ENCODE measurements at regions not wholly inside any gene's neighbourhood (a gene's known extent, or its start where the extent isn't known, plus 50 kb on each side); places are given as distances from the start of the nearest gene placed in this dataset.

DNA sequence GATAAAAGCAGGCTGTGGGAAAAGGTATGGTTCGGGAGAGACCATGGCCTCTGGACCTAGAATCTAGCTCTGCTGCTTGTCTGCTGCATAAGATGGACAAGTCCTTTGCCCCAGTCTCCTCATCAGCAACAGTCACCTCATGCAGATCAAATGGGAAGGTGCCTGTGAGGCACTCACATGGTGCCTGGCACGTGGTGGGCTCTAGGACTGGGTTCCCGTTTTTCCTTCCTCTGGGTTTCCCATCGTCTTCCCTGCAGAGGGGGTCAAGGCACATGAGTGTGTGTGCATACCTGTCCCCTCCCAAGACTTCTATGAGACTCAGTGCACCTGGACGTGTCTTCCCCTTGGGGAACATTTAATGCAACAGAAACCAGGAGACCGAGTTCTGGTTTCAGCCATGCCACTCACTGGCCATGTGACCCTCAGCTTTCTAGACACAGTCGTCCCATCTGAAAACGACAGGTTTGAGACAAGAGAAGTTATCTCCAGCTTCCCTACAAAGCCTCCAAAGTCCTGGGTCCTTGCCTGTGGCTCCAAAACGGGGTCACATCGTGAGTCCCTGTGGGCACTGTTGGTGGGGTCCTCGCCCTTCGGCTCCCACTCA lies 95.9 kb upstream of the NPTX2 start:
- no peaks in the 10 kb centered on the region for H3K9me2 ChIP-seq (replicated peaks; ENCODE audit: insufficient read depth)
- no peaks in the 10 kb centered on the region for H4K20me1 ChIP-seq (ENCODE audit: insufficient read depth, poor library complexity, severe bottlenecking)
- no peak overlapping the region for H2AFZ ChIP-seq
- H3K27me3 ChIP-seq = no peaks in the 10 kb centered on the region
- TF ChIP-seq EZH2 (IDR thresholded peaks at IDR 0.05; ENCODE audit: borderline replicate concordance) (no peak), EZH2phosphoT487 (IDR thresholded peaks at IDR 0.05; ENCODE audit: low read depth, severe bottlenecking, unreplicated experiment) (no peak), CTCF (IDR thresholded peaks at IDR 0.05; ENCODE audit: poor library complexity) (no peak)
- no peaks in the 10 kb centered on the region for H3K79me2 ChIP-seq
- no peaks in the 10 kb centered on the region for H3K36me3 ChIP-seq (replicated peaks; ENCODE audit: insufficient read depth, low read depth)
- H3K4me1 ChIP-seq (ENCODE audit: insufficient read depth) = no peaks in the 10 kb centered on the region
- H3K27ac ChIP-seq = no peak overlapping the region
- DNase-seq (ENCODE audit: low spot score) = no peak
- H3K9me3 ChIP-seq (ENCODE audit: low read depth) = no peaks in the 10 kb centered on the region
- whole genome bisulfite sequencing (ENCODE audit: low lambda C conversion rate, missing lambda C conversion rate) = 87% methylated on average over 12 of the region's 12 CpGs
- H3K4me2 ChIP-seq = no peak overlapping the region
- H3K4me3 ChIP-seq = no peak overlapping the region

- no peaks in the 10 kb centered on the region for H3K36me3 ChIP-seq (replicated peaks; ENCODE audit: insufficient read depth, low read depth)
- DNase-seq (ENCODE audit: low spot score) = no peak
- no peak overlapping the region for H3K4me3 ChIP-seq
- no peaks in the 10 kb centered on the region for H3K9me3 ChIP-seq (ENCODE audit: low read depth)
- H3K9me2 ChIP-seq (replicated peaks; ENCODE audit: insufficient read depth) = no peaks in the 10 kb centered on the region
- H3K27ac ChIP-seq = no peak overlapping the region
- H2AFZ ChIP-seq = no peak overlapping the region
- H3K27me3 ChIP-seq = no peaks in the 10 kb centered on the region
- H3K4me2 ChIP-seq = no peak overlapping the region
- WGBS (ENCODE audit: low lambda C conversion rate, missing lambda C conversion rate) = 94% methylated on average over 5 of the region's 10 CpGs
- H4K20me1 ChIP-seq (ENCODE audit: insufficient read depth, poor library complexity, severe bottlenecking) = no peaks in the 10 kb centered on the region
- no peaks in the 10 kb centered on the region for H3K4me1 ChIP-seq (ENCODE audit: insufficient read depth)
- H3K79me2 ChIP-seq = no peaks in the 10 kb centered on the region
- TF ChIP-seq EZH2phosphoT487 (IDR thresholded peaks at IDR 0.05; ENCODE audit: low read depth, severe bottlenecking, unreplicated experiment) (no peak), CTCF (IDR thresholded peaks at IDR 0.05; ENCODE audit: poor library complexity) (no peak), EZH2 (IDR thresholded peaks at IDR 0.05; ENCODE audit: borderline replicate concordance) (no peak)
Measured at GRCh38 chr7:98520356-98520951, 96.6 kb upstream of the NPTX2 start.

GRCh38 chr7:98518159-98518947 lies 98.7 kb upstream of the NPTX2 start:
- Histone ChIP-seq H3K79me2 (no peaks in the 10 kb centered on the region), H3K4me3 (no peak overlapping the region), H3K27ac (no peak overlapping the region), H3K27me3 (no peaks in the 10 kb centered on the region), H3K9me2 (replicated peaks; ENCODE audit: insufficient read depth) (no peaks in the 10 kb centered on the region), H2AFZ (no peak overlapping the region), H3K9me3 (ENCODE audit: low read depth) (no peaks in the 10 kb centered on the region), H3K36me3 (replicated peaks; ENCODE audit: insufficient read depth, low read depth) (no peaks in the 10 kb centered on the region), H3K4me2 (no peak overlapping the region), H4K20me1 (ENCODE audit: insufficient read depth, poor library complexity, severe bottlenecking) (no peaks in the 10 kb centered on the region), H3K4me1 (ENCODE audit: insufficient read depth) (no peaks in the 10 kb centered on the region)
- WGBS (ENCODE audit: low lambda C conversion rate, missing lambda C conversion rate) = 86% methylated on average over 24 of the region's 25 CpGs
- TF ChIP-seq CTCF (IDR thresholded peaks at IDR 0.05; ENCODE audit: poor library complexity) = no peak
- TF ChIP-seq EZH2phosphoT487 (IDR thresholded peaks at IDR 0.05; ENCODE audit: low read depth, severe bottlenecking, unreplicated experiment) = no peak
- no peak for TF ChIP-seq EZH2 (IDR thresholded peaks at IDR 0.05; ENCODE audit: borderline replicate concordance)
- no peak for DNase-seq (ENCODE audit: low spot score)
